H4 (cell line): ENCODE measurements at regions not wholly inside any gene's neighbourhood (a gene's known extent, or its start where the extent isn't known, plus 50 kb on each side); places are given as distances from the start of the nearest gene placed in this dataset.

Experiments used
- DNase-seq: peaks from one replicate; pipeline ENCODE4 v3.0.0-alpha.2; 2015; ENCODE audit warnings: low spot score

GRCh38 chr11:2083411-2083810 lies 55.8 kb downstream of the IGF2 start:
- DNase-seq = no peak

GRCh38 chr11:2077061-2077802 lies 62.0 kb downstream of the IGF2 start:
- DNase-seq = peak; percentile 87

- DNase-seq = no peak
Observed at GRCh38 chr11:2076441-2076840, 62.7 kb downstream of the IGF2 start.

GRCh38 chr11:2074266-2074825 lies 64.8 kb downstream of the IGF2 start:
- DNase-seq = no peak

GRCh38 chr11:2072551-2073261 lies 66.5 kb downstream of the IGF2 start:
- no peak for DNase-seq

- no peak for DNase-seq
Observed at GRCh38 chr11:2071748-2072385, 67.3 kb downstream of the IGF2 start.
